Ovary (tissue), 7 donors: ENCODE measurements at regions not wholly inside any gene's neighbourhood (a gene's known extent, or its start where the extent isn't known, plus 50 kb on each side); places are given as distances from the start of the nearest gene placed in this dataset.

ENCODE experiments used
- DNase-seq, 5 donors: peaks; one replicate each; pipeline ENCODE4 v3.0.0-alpha.2; 2019 to 2020
- H3K27ac ChIP-seq, 2 donors: fragments of 200-600 bp; one replicate each; pipeline versions ENCODE4 v1.5.1 to v1.8.0; 2019 to 2022
- H3K27me3 ChIP-seq: fragments of 200-600 bp; one replicate; pipeline ENCODE4 v1.8.0; 2022
- H3K36me3 ChIP-seq: fragments of 200-600 bp; sonication (generic); one replicate; pipeline ENCODE4 v1.5.1; 2019
- H3K4me1 ChIP-seq: one replicate; pipeline ENCODE4 v1.8.1; 2013; ENCODE audit warnings: mild to moderate bottlenecking, moderate library complexity; ENCODE audit not compliant: insufficient read depth
- H3K4me3 ChIP-seq: fragments of 200-600 bp; sonication (generic); one replicate; pipeline ENCODE4 v1.5.1; 2017
- H3K9me3 ChIP-seq, 2 donors: fragments of 200-600 bp in 1 of 2; sonication (generic) in 1 of 2; one replicate each; pipeline versions ENCODE4 v1.5.1 to v1.8.1; 2013 to 2019; ENCODE audit warnings: mild to moderate bottlenecking in 1 of 2, moderate library complexity in 1 of 2
- EP300 ChIP-seq: sonication (generic); formaldehyde crosslinking; IDR thresholded peaks from one replicate; pipeline ENCODE4 v1.6.1; 2017; ENCODE audit warnings: antibody characterized with exemption
- POLR2A ChIP-seq: fragments of 450-650 bp; IDR thresholded peaks from one replicate; pipeline ENCODE4 v1.6.1; 2017; ENCODE audit warnings: antibody characterized with exemption, mild to moderate bottlenecking, moderate library complexity
- WGBS, 3 donors: extraction: QIAGEN DNeasy Blood & Tissue Kit in 1 of 3; methylation state at CpG; one replicate each; pipeline versions ENCODE4 v1.1.5 to v1.1.7; 2013 to 2017; 5-methylcytosine and 5-hydroxymethylcytosine counted together
- intact Hi-C, 4 donors: fragments of 100-400 bp; cut with DNase I; formaldehyde crosslinking; loops; one replicate each; pipeline versions ENCODE4 v1.11.0 to v1.15.1; 2022 to 2023
- TF ChIP-seq, protein P1 (sequence below), 3 donors: fragments of 450-650 bp in 2 of 3; fragments of 200-600 bp in 1 of 3; IDR thresholded peaks; one replicate each; pipeline versions ENCODE4 v1.5.1 to v1.8.0; 2016 to 2022; ENCODE audit warnings: antibody characterized with exemption in 3 of 3, mild to moderate bottlenecking in 1 of 3
- donor health status: DM: no; HTN: no; CAD: no; lungs with moderate emphysema.
- donor health status: DM: no; HTN: no; CAD: no.
- donor health status: Bipolar disorder and iron deficiency.
- donor health status: DM: no; HTN: no; CAD: no.
- donor health status: DM: yes; HTN: yes; CAD: no.

DNA sequence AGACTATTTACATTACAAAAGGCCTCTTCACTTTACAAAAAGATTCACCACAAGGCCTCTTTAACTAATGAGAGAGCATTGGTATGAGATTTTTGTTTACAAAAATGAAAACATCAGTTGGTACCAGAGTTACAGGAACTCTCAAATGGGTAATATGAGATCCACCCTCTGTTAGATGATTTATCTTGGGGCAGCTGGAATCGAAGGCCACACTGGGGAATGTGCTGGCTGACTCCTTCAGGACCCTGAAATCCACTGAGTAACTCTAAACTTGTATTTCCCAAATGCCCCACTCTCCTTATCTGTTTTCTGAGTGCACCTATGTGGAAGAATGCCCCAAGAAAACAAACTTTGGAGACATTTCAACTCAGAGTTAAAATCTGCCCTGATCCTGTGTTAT, 232.9 kb upstream of the F9 start:
- Histone ChIP-seq H3K9me3 (no peaks in the 10 kb centered on the region), H3K4me1 (no peaks in the 10 kb centered on the region), H3K27ac (no peak overlapping the region), H3K27me3 (no peaks in the 10 kb centered on the region), H3K4me3 (no peak overlapping the region), H3K36me3 (no peaks in the 10 kb centered on the region)
- no peak for DNase-seq
- TF ChIP-seq EP300 (no peak), POLR2A (no peak)
- TF ChIP-seq, protein P1, sequence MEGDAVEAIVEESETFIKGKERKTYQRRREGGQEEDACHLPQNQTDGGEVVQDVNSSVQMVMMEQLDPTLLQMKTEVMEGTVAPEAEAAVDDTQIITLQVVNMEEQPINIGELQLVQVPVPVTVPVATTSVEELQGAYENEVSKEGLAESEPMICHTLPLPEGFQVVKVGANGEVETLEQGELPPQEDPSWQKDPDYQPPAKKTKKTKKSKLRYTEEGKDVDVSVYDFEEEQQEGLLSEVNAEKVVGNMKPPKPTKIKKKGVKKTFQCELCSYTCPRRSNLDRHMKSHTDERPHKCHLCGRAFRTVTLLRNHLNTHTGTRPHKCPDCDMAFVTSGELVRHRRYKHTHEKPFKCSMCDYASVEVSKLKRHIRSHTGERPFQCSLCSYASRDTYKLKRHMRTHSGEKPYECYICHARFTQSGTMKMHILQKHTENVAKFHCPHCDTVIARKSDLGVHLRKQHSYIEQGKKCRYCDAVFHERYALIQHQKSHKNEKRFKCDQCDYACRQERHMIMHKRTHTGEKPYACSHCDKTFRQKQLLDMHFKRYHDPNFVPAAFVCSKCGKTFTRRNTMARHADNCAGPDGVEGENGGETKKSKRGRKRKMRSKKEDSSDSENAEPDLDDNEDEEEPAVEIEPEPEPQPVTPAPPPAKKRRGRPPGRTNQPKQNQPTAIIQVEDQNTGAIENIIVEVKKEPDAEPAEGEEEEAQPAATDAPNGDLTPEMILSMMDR (IDR thresholded peaks at IDR 0.05), result no peak
- WGBS, 3 donors, result 26 to 35% (median 34%) methylated on average over 1 of the region's 1 CpG
- intact Hi-C loops, result no loop called here

DNA sequence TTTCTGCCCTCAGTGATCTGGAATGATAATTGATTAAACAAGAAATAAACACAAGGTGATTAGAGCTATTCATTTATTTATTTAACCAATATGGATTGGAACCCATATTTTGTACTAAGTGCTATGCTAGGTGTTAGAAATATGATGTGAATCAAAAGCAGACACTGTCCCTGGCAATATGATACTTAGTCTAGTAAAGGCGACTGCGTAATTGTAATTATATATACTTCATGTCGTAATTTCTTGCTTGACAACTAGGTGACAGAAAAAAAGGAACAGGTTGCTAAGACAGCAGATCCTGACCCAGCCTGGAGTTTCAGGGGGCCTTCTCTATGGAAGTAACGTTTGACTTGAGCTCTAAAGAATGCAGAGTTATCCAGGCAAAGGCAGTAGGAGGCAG, 236.5 kb upstream of the F9 start:
- intact Hi-C loops, result loop anchor here in 1 of 4 donors (5.0 kb wide), 1 partner anchor 43 kb away; no protein-coding TSS in a partner anchor
- Histone ChIP-seq H3K4me1 (no peaks in the 10 kb centered on the region), H3K9me3 (no peaks in the 10 kb centered on the region), H3K27me3 (no peaks in the 10 kb centered on the region), H3K4me3 (no peak overlapping the region), H3K27ac (no peak overlapping the region), H3K36me3 (no peaks in the 10 kb centered on the region)
- DNase-seq, result no peak
- TF ChIP-seq EP300, result no peak
- WGBS, 3 donors, result 72 to 77% (median 76%) methylated on average over 4 of the region's 4 CpGs

DNA sequence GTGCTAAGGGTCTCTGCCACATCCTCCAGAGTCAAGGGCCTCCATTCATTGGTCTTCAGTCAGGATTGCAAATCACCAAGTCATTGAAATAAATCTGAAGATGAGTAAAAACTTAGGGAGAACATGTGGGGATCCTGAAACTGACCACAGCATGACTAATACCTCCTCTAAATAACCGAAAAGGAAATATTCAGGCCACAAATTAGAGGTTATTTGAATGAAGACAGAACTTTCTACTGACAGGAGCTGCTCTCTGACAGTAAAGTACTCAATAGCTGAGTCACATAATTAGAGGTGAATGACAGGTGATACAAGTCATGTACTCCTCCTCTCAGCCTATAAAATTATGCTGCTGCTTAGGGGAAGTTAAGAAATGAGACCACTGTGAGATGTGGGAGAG, 240.2 kb upstream of the F9 start:
- H3K27me3 ChIP-seq, result no peaks in the 10 kb centered on the region
- H3K36me3 ChIP-seq, result no peaks in the 10 kb centered on the region
- no peaks in the 10 kb centered on the region for H3K9me3 ChIP-seq
- H3K4me1 ChIP-seq, result no peaks in the 10 kb centered on the region
- no peak for DNase-seq
- intact Hi-C loops, result loop anchor here in 1 of 4 donors (5.0 kb wide), 1 partner anchor 47 kb away; no protein-coding TSS in a partner anchor
- H3K27ac ChIP-seq, result no peak overlapping the region
- 28 to 44% (median 44%) methylated on average over 1 of the region's 1 CpG for WGBS, 3 donors
- no peak overlapping the region for H3K4me3 ChIP-seq
- TF ChIP-seq, protein P1 (IDR thresholded peaks at IDR 0.05), result no peak

DNA sequence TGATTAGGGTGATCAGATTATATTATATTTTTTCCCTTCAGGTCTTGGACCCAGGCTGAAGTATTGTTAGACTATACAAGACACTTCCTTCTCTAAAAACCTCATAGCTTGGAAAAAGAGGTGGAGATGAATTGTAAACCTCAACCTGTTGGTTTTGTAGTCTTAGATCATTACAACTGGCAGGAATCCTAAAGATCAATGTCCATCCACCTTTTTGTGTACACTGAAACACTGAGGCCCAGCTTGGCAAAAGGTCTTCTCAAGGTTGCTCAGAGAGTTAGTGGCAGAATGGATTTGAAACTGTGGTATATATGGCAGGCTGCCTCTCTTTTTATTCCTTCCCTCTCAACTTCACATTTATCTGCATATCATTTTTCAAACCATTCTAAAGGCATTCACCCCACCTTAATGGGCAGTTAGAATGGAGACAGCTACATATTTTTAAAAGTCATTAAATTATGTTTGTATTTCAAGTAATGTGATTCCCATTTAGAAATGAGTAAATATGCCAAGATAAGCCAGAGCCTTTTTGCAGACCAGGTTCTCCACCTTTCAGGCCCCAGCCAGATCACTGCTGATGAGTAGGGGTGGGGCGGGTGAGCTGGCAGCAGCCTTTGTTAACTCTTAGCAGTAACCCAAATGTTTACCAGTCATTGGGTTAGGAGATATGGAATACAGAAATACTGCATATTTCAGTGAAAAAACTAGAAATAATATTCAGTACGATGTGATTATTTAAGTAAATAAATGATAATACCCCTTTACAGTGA, 243.2 kb upstream of the F9 start:
- TF ChIP-seq EP300 (no peak), POLR2A (no peak)
- TF ChIP-seq, protein P1 (IDR thresholded peaks at IDR 0.05), result no peak
- 60 to 70% (median 65%) methylated on average over 2 of the region's 2 CpGs for WGBS, 3 donors
- intact Hi-C loops, result no loop called here
- H3K9me3 ChIP-seq, result no peaks in the 10 kb centered on the region
- H3K27me3 ChIP-seq, result no peaks in the 10 kb centered on the region
- no peak for DNase-seq
- H3K4me1 ChIP-seq, result no peaks in the 10 kb centered on the region
- no peak overlapping the region for H3K4me3 ChIP-seq
- no peaks in the 10 kb centered on the region for H3K36me3 ChIP-seq
- no peak overlapping the region for H3K27ac ChIP-seq

DNA sequence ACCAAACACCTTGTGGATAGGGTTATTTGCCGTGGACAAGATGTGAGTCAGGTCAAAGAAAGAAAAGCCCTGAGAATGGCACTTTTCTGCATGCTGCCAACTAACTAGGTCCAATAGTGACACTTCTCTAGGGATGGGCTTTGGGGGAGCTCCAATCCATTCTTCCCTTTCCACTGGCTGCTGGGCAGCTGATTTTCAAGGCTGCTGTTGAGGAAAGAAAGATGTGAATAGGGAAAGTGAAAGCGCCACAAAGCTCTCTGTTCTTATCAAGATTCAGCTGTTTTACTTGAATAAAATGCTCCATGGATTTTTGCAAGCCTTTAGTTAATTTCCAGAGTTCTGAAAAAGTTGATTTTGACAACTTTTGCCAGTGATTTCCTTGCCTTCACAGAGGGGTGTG, 244.2 kb upstream of the F9 start:
- 80 to 82% (median 81%) methylated on average over 2 of the region's 2 CpGs for WGBS, 3 donors

More for the DNA sequence above, 244.2 kb upstream of the F9 start:
- Histone ChIP-seq H3K27me3 (no peaks in the 10 kb centered on the region), H3K4me1 (no peaks in the 10 kb centered on the region), H3K27ac (no peak overlapping the region), H3K4me3 (no peak overlapping the region), H3K36me3 (no peaks in the 10 kb centered on the region), H3K9me3 (no peaks in the 10 kb centered on the region)
- intact Hi-C loops, result no loop called here
- TF ChIP-seq, protein P1 (IDR thresholded peaks at IDR 0.05), result no peak
- no peak for TF ChIP-seq POLR2A
- TF ChIP-seq EP300, result no peak
- no peak for DNase-seq
